Muscle of arm (tissue), 1 donor: ENCODE measurements at regions not wholly inside any gene's neighbourhood (a gene's known extent, or its start where the extent isn't known, plus 50 kb on each side); places are given as distances from the start of the nearest gene placed in this dataset.

ENCODE experiments used
- DNase-seq: peaks from one replicate; pipeline ENCODE4 v3.0.0-alpha.2; 2013

DNA sequence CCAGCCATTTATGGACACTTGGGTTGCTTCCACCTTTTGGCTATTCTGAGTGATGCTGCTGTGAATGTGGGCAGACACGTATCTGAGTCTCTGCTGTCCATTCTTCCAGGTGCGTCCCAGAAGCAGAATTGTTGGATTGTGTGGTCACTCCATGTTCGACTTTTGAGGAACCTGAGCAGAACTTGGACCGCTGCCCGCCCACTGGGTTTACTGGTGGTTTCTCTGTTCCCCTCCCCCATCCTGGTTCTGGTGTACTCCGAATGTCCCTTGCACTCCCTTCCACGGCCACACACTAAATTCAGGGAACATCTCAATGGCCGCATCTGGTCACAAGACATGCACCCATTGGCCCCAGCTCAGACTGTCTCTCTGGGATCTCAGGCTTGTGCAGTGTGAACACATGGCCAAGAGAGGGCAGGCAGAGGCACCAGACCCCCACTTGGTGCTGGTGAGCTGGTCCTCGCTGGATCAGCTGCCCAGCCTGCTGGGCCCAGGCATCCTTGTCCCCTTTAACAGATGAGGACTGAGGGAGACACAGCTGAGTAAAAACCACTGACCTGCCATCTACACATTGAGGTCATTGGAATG lies 565.1 kb downstream of the NPHP4 start:
- no peak for DNase-seq

- DNase-seq = no peak
These were observed 567.2 kb downstream of the NPHP4 start for GRCh38 chr1:5424802-5425703.

DNA sequence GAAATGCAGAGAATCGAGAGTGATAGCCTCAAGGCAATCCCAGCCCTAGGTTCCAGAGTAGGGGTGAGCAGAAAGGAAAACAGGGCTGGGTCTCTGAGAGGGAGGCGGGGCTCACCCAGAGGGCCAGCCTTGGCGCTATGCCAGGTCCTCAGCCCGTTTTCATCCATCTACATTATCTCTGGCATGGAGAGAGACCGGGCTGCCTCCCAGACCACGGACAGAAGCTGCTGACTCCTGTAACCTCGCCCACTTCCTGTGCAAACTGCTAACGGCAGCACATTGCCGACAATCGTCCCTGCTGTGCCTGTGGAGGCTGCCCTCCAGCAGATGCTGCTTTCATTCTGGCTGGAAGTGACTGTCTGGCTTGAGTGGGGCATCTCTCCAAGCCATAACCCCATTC lies 569.1 kb downstream of the NPHP4 start:
- DNase-seq = no peak

DNA sequence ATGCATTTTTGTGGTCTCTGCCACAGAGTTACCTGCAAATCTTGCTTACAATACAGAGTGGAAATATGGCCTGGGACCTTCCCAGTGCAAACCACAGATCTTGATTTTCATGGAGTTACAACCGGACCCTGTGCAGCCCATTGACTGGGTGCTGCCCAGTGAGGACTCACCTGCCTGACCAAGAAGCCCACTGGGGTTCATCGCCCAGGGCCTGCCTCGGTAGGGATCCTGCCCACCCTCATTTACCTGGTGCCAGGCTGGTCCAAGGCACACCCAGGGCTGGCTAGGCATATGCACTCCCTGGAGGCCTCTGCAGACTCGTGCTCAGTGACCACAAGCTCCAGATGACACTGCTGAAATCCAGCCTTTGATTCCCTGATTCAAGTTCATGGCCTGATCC lies 572.7 kb downstream of the NPHP4 start:
- no peak for DNase-seq

GRCh38 chr1:5416518-5416917 lies 575.7 kb downstream of the NPHP4 start:
- no peak for DNase-seq

DNA sequence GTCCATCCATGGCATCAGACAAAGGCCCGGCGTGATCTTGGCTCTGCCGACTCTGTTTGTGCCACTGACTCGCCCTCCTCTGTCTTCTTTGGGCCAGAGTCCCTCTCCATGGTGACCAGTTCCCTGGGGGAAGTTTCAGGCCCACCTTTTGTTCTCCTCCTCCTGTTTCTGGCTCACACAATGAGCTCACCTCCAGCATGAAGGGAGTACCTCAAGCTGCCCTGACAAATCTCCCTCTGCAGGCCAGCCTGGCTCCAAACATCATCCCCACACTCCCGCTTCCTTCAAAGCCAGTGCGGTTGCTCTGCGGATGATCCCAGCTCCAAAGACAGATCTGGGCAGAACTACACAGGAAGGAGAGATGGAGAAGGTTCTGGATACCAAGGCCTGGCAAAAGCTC lies 576.6 kb downstream of the NPHP4 start:
- no peak for DNase-seq

DNA sequence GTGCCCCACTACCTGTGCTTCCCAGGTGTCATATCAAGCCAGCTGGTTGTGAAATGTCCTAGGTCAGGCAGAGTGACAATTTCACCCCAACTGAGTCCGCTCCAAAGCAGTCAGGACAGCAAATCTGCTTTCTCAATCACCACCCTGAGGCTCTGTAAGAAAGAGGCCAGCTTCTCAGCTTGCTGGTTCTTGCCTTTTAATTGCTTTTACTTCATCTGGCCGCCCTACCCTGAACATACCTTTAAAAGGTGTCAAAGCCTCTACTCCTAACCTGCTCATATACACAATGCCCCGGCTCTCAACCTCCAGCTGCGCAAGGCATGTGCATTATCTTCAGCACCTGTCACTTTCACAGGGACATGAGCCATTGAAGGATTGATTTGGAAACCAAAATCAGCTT lies 581.6 kb downstream of the NPHP4 start:
- no peak for DNase-seq

GRCh38 chr1:5408401-5408800 lies 583.8 kb downstream of the NPHP4 start:
- no peak for DNase-seq

GRCh38 chr1:5405263-5405662 lies 587.0 kb downstream of the NPHP4 start:
- no peak for DNase-seq

GRCh38 chr1:5404412-5405203 lies 587.6 kb downstream of the NPHP4 start:
- no peak for DNase-seq

DNA sequence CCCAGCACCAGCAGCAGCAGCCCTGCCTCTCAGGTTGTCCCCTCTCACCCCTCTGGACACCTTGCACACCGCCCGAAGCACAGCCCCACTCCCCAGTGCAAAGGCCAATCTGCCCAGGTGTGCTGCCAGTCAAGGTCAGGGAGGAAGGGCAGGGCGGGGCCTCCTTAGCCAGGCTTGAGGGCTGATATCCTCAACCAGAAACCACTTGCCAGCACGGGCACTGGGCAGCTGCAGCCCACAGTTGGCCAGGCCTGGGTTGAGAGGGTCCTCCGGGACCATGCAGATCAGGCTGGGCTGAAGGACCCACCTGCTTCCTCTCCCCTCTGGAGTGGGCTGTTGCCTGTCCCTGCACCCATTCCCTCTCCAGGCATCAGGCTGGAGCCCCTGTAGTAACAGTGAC lies 588.3 kb downstream of the NPHP4 start:
- no peak for DNase-seq

GRCh38 chr1:5402618-5403017 lies 589.6 kb downstream of the NPHP4 start:
- no peak for DNase-seq

GRCh38 chr1:5399771-5400170 lies 592.5 kb downstream of the NPHP4 start:
- DNase-seq = no peak

DNA sequence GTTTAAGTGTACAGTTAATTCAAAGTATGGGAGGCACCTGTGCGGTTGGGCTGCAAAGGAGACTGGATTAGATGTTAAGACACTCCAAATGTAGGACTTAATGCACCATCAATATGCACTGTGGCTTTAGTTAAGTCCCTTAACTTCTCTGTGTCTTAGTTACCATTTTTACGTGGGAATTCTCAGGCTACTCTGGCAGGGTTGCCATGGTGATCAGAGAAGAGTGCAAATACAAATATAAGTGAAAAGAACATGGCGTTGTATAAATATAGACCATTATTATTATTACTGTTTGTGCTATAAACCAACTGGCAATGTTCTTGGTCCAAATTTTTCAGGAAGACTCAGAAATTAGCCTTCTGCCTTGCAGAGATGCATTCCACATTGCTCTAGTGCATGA lies 595.6 kb downstream of the NPHP4 start:
- DNase-seq = no peak

- DNase-seq = no peak
These were observed 598.1 kb downstream of the NPHP4 start for GRCh38 chr1:5394111-5394510.

DNA sequence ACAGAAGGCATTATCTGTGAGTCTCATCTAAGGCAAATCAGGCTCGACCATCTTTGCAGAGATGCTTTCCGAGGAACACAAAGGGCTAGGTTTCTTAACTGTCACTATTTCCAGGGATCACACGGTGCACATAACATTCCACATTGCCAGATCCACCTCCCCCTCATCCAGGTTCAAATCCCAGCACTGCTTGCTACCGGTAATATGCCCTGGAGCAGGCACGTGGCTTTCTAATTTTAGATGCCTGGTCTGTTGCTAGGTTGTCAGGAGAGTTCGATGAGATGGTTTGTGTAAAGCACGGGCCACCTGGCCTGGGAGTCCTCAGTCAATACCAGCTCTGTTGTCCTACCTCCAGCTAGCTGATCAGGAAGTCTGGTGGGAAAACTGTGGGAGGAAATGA lies 598.6 kb downstream of the NPHP4 start:
- no peak for DNase-seq

DNA sequence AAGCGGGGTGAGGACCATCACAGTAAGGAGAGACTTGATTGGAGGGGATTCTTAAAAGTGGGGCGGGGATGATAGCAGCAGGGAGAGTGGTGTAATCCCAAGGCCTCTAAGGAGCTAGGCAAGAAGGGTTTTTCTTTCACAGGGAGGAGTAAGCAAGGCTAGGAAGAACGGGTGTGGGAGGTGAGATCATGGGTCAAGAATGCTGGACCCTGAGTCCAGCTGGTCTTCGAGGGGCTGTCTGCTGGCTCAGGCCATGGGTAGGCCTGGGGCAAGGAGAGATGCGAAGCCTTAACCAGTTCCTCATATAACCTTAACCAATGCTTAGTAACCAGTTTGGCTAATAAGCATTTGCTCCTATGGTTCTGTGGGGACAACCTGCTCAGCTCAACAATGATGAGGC lies 599.1 kb downstream of the NPHP4 start:
- no peak for DNase-seq

GRCh38 chr1:5391725-5392124 lies 600.5 kb downstream of the NPHP4 start:
- no peak for DNase-seq

DNA sequence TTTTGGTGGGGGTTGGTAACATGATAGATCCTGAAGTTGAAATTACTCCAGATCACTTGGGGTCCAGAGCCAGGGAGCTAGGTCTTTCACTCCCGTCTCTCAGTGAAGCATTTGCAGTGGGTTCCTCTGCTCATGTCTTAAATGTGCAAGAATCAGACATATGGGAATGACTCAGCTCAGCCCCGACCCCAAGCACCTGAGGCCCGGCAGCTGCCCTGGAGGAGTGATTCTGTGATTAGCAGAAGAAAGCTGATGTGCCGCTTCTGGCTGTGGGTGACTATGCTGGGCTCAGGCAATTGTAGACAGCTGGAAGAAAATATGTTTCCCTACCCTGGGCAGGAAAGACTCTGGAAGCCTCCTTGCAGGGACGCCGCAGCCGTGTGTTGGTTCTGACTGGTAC lies 601.7 kb downstream of the NPHP4 start:
- DNase-seq = no peak

DNA sequence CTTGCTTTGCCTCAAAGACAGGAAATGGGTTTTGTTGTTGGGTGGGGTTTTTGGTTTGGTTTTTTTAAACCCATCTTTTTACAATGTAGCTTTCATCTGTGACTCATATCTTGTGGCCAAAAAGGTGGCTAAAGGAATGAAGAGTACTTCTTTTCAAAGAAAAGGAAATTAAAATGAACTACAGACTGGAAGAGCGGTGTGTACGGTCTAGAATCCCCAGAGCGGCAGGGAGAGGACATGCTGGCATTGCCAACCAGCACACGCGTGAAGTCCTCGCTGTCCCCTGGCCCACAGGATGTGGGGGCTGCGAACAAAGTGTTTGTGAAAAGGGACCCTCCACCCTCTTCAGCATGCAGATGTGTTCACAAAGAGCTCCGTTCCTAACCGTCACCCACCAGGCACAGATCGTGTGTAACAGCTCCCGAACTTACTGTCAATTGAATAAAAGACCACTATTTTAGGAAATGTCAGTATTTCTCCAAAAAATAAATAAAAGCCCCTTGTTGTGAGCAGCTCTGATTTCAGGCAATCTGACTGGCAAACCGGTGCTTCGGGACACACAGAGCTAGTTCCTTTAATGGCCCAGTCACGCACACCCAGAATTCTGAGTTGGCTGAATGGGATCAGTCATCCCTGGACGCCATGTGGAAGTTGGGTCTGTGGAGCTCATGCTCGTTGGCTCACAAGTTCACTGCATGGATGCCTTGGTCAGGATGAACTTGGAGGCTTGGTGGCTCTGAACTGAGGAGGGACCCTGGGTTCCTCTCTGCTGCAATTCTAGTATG lies 602.9 kb downstream of the NPHP4 start:
- no peak for DNase-seq

GRCh38 chr1:5388622-5389021 lies 603.6 kb downstream of the NPHP4 start:
- DNase-seq = no peak

GRCh38 chr1:5386371-5386770 lies 605.9 kb downstream of the NPHP4 start:
- DNase-seq = no peak
